Muscle of leg (tissue), 3 donors: ENCODE measurements at regions not wholly inside any gene's neighbourhood (a gene's known extent, or its start where the extent isn't known, plus 50 kb on each side); places are given as distances from the start of the nearest gene placed in this dataset.

Experiments used
- DNase-seq: peaks from one replicate; pipeline ENCODE4 v3.0.0; 2013
- H3K27ac ChIP-seq: one replicate; pipeline ENCODE4 v1.5.1; 2013; ENCODE audit warnings: mild to moderate bottlenecking, low read length, control low read depth
- H3K27me3 ChIP-seq: one replicate; pipeline ENCODE4 v1.6.1; 2013; ENCODE audit warnings: low read length; ENCODE audit not compliant: control insufficient read depth, insufficient read depth
- H3K36me3 ChIP-seq: one replicate; pipeline ENCODE4 v1.6.1; 2013; ENCODE audit warnings: low read length; ENCODE audit not compliant: control insufficient read depth, insufficient read depth
- H3K4me1 ChIP-seq: one replicate; pipeline ENCODE4 v1.6.1; 2013; ENCODE audit warnings: low read length; ENCODE audit not compliant: control insufficient read depth, insufficient read depth
- H3K4me3 ChIP-seq: one replicate; pipeline ENCODE4 v1.5.1; 2013; ENCODE audit warnings: low read length, control low read depth
- H3K9me3 ChIP-seq: replicated peaks from 2 replicates; pipeline ENCODE4 v1.6.1; 2013; ENCODE audit warnings: low read depth, low read length; ENCODE audit not compliant: control insufficient read depth
- WGBS: methylation state at CpG from one replicate; pipeline ENCODE4 v1.1.5; 2013; ENCODE audit warnings: missing lambda C conversion rate; ENCODE audit not compliant: insufficient coverage; 5-methylcytosine and 5-hydroxymethylcytosine counted together

DNA sequence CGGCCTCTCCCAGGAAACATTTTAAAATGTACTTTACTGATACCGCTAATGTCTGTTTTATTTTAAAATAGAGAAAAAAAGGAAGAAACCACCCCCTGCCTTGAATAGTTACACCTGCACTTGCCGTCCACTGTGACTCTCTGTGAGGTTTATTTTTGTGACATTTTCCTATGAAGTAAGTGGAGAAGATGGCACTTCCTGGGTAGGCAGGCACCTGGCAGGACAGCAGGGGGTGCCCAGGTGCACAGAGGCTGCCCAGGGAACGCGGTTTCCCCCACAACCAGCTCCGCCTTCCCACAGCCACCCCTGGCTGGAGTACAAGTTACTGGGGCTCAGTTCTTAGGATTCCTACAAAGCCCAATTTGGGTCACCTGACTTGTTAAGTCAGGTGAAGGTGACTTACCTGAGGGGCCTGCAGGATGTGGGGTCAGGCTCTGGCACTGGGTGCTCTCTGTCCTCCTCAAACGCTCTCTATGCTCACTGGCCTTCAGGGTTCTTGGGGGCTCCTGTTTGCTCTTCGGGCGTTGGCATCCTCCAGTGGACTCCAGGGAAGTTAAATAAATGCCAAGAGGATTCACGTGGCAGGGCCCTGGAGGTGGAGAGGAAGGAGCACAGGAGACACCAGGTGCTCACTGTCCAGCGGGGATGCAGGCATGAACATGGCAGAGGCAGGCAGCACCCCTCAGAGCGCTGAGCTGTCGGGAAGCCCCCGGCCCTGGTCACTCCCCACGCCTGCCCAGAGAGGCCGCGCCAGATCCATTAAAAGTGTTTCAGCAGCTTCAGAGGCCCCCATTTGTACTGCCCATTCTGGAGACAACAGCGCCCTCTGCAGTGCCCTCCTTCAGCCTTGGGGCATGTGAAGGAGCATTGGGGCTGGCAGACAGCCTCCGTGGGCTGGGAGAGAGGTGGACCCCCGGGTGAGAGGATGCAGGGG, 1021.2 kb downstream of the TBC1D22A start:
- no peaks in the 10 kb centered on the region for H3K36me3 ChIP-seq
- no peak overlapping the region for H3K4me3 ChIP-seq
- no peak overlapping the region for H3K27ac ChIP-seq
- H3K9me3 ChIP-seq: peaks cover 6% of the 10 kb centered on the region
- no peak for DNase-seq
- WGBS: 74% methylated on average over 15 of the region's 20 CpGs
- no peaks in the 10 kb centered on the region for H3K4me1 ChIP-seq
- H3K27me3 ChIP-seq: peaks cover 8% of the 10 kb centered on the region

DNA sequence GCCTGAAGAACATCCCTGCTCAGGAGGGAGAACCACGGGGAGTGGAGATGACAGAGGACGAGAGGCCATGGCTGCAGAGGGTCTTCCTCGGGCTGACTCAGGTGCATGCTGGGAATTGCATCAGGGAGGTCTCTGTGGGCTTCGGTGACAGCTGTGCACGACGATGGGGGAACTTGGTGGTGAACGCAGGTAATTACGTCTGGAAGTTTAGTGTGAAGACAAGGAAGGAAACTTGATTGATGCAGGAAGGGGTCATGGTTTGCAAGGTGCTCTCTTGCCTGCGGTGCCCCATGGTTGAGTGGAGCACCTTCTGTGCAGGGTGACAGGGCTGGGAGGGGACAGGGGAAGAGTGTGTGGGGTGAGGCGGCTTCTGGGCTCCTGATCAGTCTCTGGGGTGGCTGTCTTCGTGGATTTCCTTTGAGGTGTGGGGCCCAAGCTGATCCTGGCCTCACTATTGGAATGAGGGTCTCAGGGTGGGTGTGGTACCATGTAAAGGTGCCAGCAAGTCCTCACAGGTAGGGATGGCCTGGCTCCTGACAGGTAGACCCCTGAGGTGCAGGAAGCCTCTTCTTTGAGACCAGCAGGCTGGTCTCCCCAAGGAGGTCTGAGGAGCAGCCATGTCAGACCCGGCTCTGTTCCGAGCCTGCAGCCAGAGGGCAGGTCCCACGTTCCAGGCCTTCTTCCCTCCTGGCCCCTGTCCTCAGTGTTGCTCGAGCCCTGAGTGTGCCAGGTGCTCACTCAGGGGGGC, 1020.1 kb downstream of the TBC1D22A start:
- WGBS: 74% methylated on average over 11 of the region's 15 CpGs
- Histone ChIP-seq H3K36me3 (no peaks in the 10 kb centered on the region), H3K4me1 (no peaks in the 10 kb centered on the region), H3K27ac (no peak overlapping the region), H3K27me3 (peaks cover 14% of the 10 kb centered on the region), H3K9me3 (peaks cover 6% of the 10 kb centered on the region), H3K4me3 (no peak overlapping the region)
- no peak for DNase-seq

DNA sequence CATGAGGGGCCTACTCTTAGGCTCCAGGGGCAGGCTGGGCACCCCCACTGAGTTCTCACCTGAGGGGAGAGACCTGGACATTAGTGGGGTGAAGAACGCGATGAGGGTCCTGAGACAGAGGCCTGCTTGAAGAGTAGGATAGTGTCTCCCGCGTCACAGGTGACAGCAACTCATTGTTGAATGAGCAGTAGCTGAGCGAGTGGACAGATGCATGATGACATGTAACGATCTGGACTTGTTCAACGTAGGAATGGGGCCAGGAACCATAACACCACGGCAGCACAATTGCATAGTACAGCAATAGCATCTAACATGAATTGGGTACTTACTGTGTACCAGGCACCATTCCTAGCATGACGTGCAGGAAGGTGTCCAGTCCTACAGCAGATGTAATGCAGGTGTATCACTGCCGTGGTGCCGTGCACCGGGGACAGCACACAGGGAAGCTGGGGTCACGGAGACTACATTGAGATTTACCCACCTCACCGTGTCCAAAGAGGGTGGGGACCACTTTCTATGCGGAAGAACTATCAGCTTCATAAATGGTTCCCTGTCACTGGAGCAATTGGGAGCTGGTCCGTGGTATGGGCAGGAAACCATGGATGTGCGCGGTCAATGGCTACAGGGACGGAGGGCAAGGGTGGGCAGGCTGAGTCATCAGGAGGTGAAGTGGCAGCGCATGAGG, 1019.1 kb downstream of the TBC1D22A start:
- no peak for DNase-seq
- Histone ChIP-seq H3K27ac (no peak overlapping the region), H3K27me3 (peaks cover 17% of the 10 kb centered on the region), H3K36me3 (no peaks in the 10 kb centered on the region), H3K4me1 (no peaks in the 10 kb centered on the region), H3K4me3 (no peak overlapping the region), H3K9me3 (peaks cover 6% of the 10 kb centered on the region)
- 94% methylated on average over 18 of the region's 20 CpGs for WGBS

DNA sequence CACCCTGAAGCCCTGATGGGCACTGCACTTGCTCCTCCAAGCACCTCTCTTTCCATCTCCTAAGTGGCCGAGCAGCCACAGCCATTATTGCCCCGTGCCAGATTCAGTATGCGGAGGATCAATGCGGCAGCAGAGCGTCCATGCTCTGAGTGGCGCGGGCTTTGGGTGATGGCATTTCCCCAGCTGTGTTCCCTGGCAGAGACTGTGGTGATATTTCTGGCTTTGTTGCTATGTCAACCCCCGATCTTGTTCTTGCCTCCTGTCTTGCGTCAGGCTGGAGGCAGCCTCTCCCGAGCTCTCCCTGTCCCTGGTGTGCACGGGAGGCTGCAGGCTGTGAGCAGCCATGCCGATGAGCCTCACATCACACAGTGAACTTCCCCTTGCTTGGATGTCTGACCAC, 1018.6 kb downstream of the TBC1D22A start:
- Histone ChIP-seq H3K4me3 (no peak overlapping the region), H3K9me3 (peaks cover 6% of the 10 kb centered on the region), H3K27me3 (peaks cover 17% of the 10 kb centered on the region), H3K4me1 (no peaks in the 10 kb centered on the region), H3K27ac (no peak overlapping the region), H3K36me3 (no peaks in the 10 kb centered on the region)
- DNase-seq: peak; percentile 2
- 78% methylated on average over 12 of the region's 12 CpGs for WGBS

DNA sequence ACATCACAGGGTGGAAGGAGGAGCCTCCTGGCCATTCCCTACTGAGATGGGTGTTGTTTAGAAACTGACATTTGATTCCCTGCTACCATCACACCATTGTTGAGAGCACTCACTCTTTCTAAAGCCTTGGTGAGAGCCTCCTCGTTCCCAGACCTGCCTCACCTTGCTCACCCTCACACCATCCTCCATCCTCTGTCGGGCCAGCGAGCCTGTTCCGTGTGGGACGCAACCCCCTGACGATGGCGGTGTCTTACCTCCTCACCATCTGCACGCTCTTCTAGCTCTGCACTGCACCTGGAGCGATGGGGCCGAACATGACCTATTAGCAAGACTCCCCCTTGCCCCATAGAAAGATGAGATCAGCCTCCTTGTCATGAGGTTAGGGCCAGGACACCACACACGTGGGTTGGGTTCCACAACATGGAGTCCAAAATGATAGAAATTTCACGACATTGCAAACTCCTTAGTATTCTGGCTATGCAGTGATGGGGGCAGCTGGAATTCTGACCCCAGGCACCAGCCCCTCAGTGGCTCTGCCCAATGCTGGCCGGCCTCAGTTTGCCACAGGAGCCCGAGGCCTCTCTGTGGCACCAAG, 1017.9 kb downstream of the TBC1D22A start:
- Histone ChIP-seq H3K27me3 (peaks cover 16% of the 10 kb centered on the region), H3K4me3 (no peak overlapping the region), H3K27ac (no peak overlapping the region), H3K4me1 (no peaks in the 10 kb centered on the region), H3K9me3 (peaks cover 3% of the 10 kb centered on the region), H3K36me3 (no peaks in the 10 kb centered on the region)
- no peak for DNase-seq
- 85% methylated on average over 8 of the region's 14 CpGs for WGBS

GRCh38 chr22:47779474-47779873, 1017.0 kb downstream of the TBC1D22A start:
- Histone ChIP-seq H3K4me1 (no peaks in the 10 kb centered on the region), H3K36me3 (no peaks in the 10 kb centered on the region), H3K9me3 (no peaks in the 10 kb centered on the region), H3K27me3 (peaks cover 15% of the 10 kb centered on the region), H3K27ac (no peak overlapping the region), H3K4me3 (no peak overlapping the region)
- no peak for DNase-seq
- WGBS: 25% methylated on average over 3 of the region's 7 CpGs

- Histone ChIP-seq H3K27me3 (peaks cover 15% of the 10 kb centered on the region), H3K9me3 (no peaks in the 10 kb centered on the region), H3K27ac (no peak overlapping the region), H3K36me3 (no peaks in the 10 kb centered on the region), H3K4me1 (no peaks in the 10 kb centered on the region), H3K4me3 (no peak overlapping the region)
- WGBS: 92% methylated on average over 12 of the region's 13 CpGs
- no peak for DNase-seq
Measured at GRCh38 chr22:47778160-47778658, 1015.8 kb downstream of the TBC1D22A start.

GRCh38 chr22:47777426-47777825, 1015.0 kb downstream of the TBC1D22A start:
- no peak for DNase-seq
- Histone ChIP-seq H3K4me1 (no peaks in the 10 kb centered on the region), H3K4me3 (no peak overlapping the region), H3K27me3 (peaks cover 13% of the 10 kb centered on the region), H3K36me3 (no peaks in the 10 kb centered on the region), H3K27ac (no peak overlapping the region), H3K9me3 (no peaks in the 10 kb centered on the region)
- no CpG with 5 or more reads among the region's 1 CpG for WGBS

DNA sequence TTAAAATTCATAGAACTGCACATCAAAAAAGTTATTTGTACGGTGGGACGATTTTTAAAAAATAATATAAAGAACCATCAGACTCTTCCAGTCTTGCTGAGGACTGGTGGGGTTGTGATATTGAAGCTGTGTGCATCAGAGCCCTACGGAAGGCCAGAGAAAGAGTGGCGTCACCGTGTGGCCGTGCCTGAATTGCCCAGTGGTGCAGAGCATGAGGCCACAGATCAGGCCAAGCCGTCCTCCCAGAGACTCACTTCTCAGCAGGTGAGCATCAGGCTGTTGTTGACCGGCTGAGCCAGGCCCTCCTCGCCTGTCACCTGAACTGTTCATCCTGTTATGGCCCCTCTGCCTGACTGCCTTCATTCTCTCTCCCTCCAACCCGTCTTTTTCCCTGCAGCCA, 1013.9 kb downstream of the TBC1D22A start:
- no peak overlapping the region for H3K27ac ChIP-seq
- H3K9me3 ChIP-seq: no peaks in the 10 kb centered on the region
- H3K4me3 ChIP-seq: no peak overlapping the region
- no peaks in the 10 kb centered on the region for H3K4me1 ChIP-seq
- H3K36me3 ChIP-seq: no peaks in the 10 kb centered on the region
- no peak for DNase-seq
- 45% methylated on average over 8 of the region's 10 CpGs for WGBS
- peaks cover 9% of the 10 kb centered on the region for H3K27me3 ChIP-seq
